ENCODE measurements at regions not wholly inside any gene's neighbourhood (a gene's known extent, or its start where the extent isn't known, plus 50 kb on each side); places are given as distances from the start of the nearest gene placed in this dataset.

- TF ChIP-seq ESRRA (IDR thresholded peaks at IDR 0.05; ENCODE audit: borderline replicate concordance, low read length): no peak
- TF ChIP-seq KDM5A (IDR thresholded peaks at IDR 0.05): no peak
- TF ChIP-seq CBX2 (IDR thresholded peaks at IDR 0.05; ENCODE audit: borderline replicate concordance, low read depth): no peak
- no peak for TF ChIP-seq CTCF (IDR thresholded peaks at IDR 0.05)
- no peak for TF ChIP-seq JUNB (IDR thresholded peaks at IDR 0.05)
- TF ChIP-seq JUN (IDR thresholded peaks at IDR 0.05): no peak
- TF ChIP-seq TP53 (CRISPR knock-in tag; IDR thresholded peaks at IDR 0.05): no peak
- no peak for TF ChIP-seq CBX8 (IDR thresholded peaks at IDR 0.05)
Measured at GRCh38 chr16:88130681-88131080, 179.4 kb downstream of the BANP start.
